H1 (cell line): ENCODE measurements at regions not wholly inside any gene's neighbourhood (a gene's known extent, or its start where the extent isn't known, plus 50 kb on each side); places are given as distances from the start of the nearest gene placed in this dataset.

Experiments used
- KDM5A ChIP-seq: fragments of 200-600 bp; IDR thresholded peaks from 2 replicates; pipeline ENCODE4 v1.7.1; 2012; ENCODE audit warnings: mild to moderate bottlenecking, low read length, inconsistent platforms, mixed read lengths
- MAX ChIP-seq: IDR thresholded peaks from 2 replicates; pipeline ENCODE4 v1.6.1; 2012; ENCODE audit warnings: inconsistent platforms
- RXRA ChIP-seq: IDR thresholded peaks from 2 replicates; pipeline ENCODE4 v1.6.1; 2011; ENCODE audit warnings: low read depth, mild to moderate bottlenecking, low read length, moderate library complexity; ENCODE audit not compliant: insufficient read depth

GRCh38 chr13:84088996-84089395 lies 206.7 kb upstream of the SLITRK1 start (continued):
- TF ChIP-seq RXRA (no peak), MAX (no peak), KDM5A (no peak)
- TF ChIP-seq, all 59 proteins: peak for 0
